K562 (cell line): ENCODE measurements at regions not wholly inside any gene's neighbourhood (a gene's known extent, or its start where the extent isn't known, plus 50 kb on each side); places are given as distances from the start of the nearest gene placed in this dataset.

Experiments
- ATAC-seq: fragments of 200-7000 bp; cut with Tn5 transposase; 3 replicates; pipeline ENCODE4 v1.9.1; 2020; ENCODE audit warnings: moderate library complexity
- BruUV-seq: library from RNA; stranded (reverse); fragments of 400-500 nt; replicated peaks from 2 replicates; lab custom pipeline; 2021; lab: Mats Ljungman, UMichigan
- CTCF ChIA-PET: fragments of 300-600 bp; formaldehyde crosslinking; extraction: SDS; loops from one replicate; lab custom pipeline; 2021; ENCODE audit warnings: low intra/inter-chr PET ratio; lab: Yijun Ruan, JAX
- POLR2A ChIA-PET: fragments of 300-600, 350-650 bp; sonication (Branson Sonifier 250); formaldehyde crosslinking; extraction: SDS; loops from one replicate; lab custom pipeline; 2021; ENCODE audit warnings: antibody characterized with exemption, inconsistent platforms; lab: Yijun Ruan, JAX
- DNase-seq, 4 experiments: peaks; one replicate each; pipeline versions ENCODE4 v3.0.0 to v3.0.0-alpha.2; 2011 to 2018; ENCODE audit warnings: low spot score in 3 of 4, mixed read lengths in 3 of 4; ENCODE audit errors: extremely low read depth in 1 of 4
- FAIRE-seq: peaks from 2 replicates; lab custom pipeline; 2011; peaks lifted over from hg19 to GRCh38; lab: Jason Lieb, UNC
- H2AFZ ChIP-seq: 2 replicates; pipeline ENCODE4 v1.6.0; 2011; ENCODE audit warnings: low read depth, low read length, control low read depth, inconsistent platforms
- H3K27ac ChIP-seq: fragments of 200-600 bp; 3 replicates; pipeline ENCODE4 v1.8.0; 2011; ENCODE audit warnings: low read depth, mild to moderate bottlenecking, control low read depth, inconsistent platforms, low read length, moderate library complexity, mixed read lengths; ENCODE audit errors: extremely low read depth
- H3K27me3 ChIP-seq, 2 experiments: fragments of 300-600 bp in 1 of 2; 2 replicates in 1 of 2; 3 replicates in 1 of 2; pipeline versions ENCODE4 v1.6.0 to v1.8.0; 2011; ENCODE audit warnings: inconsistent platforms in 2 of 2, low read length in 2 of 2, mild to moderate bottlenecking in 1 of 2, mixed read lengths in 1 of 2, moderate library complexity in 1 of 2; ENCODE audit not compliant: control insufficient read depth in 2 of 2, insufficient read depth in 2 of 2
- H3K36me3 ChIP-seq: fragments of 300-600 bp; 3 replicates; pipeline ENCODE4 v1.8.0; 2011; ENCODE audit warnings: mild to moderate bottlenecking, low read length, inconsistent platforms; ENCODE audit not compliant: control insufficient read depth, insufficient read depth
- H3K4me1 ChIP-seq, 2 experiments: fragments of 200-600 bp in 1 of 2; replicated peaks in 1 of 2; 2 replicates in 1 of 2; 3 replicates in 1 of 2; pipeline versions ENCODE4 v1.5.1 to v1.8.0; 2011; ENCODE audit warnings: inconsistent platforms in 2 of 2, low read length in 2 of 2, mild to moderate bottlenecking in 1 of 2, mixed read lengths in 1 of 2, moderate library complexity in 1 of 2; ENCODE audit not compliant: control insufficient read depth in 2 of 2, insufficient read depth in 2 of 2
- H3K4me2 ChIP-seq: 2 replicates; pipeline ENCODE4 v1.6.1; 2011; ENCODE audit warnings: low read length, control low read depth, inconsistent platforms, mixed read lengths; ENCODE audit not compliant: insufficient read depth
- H3K4me3 ChIP-seq: fragments of 200-600 bp; sonication (generic), shearing (Covaris generic); 2 replicates; pipeline ENCODE4 v1.5.1; 2016; ENCODE audit warnings: control low read depth, inconsistent platforms
- H3K79me2 ChIP-seq: fragments of 200-600 bp; 3 replicates; pipeline ENCODE4 v1.8.0; 2011; ENCODE audit warnings: low read length, inconsistent platforms; ENCODE audit not compliant: control insufficient read depth, insufficient read depth
- H3K9ac ChIP-seq, 2 experiments: 2 replicates each; pipeline versions ENCODE4 v1.6.0 to v1.6.1; 2011; ENCODE audit warnings: low read depth in 2 of 2, low read length in 2 of 2, control low read depth in 1 of 2, inconsistent platforms in 1 of 2, mild to moderate bottlenecking in 1 of 2, mixed read lengths in 1 of 2; ENCODE audit not compliant: insufficient read depth in 1 of 2
- H3K9me1 ChIP-seq: one replicate; pipeline ENCODE4 v1.6.0; 2011; ENCODE audit warnings: inconsistent platforms, mild to moderate bottlenecking, low read length, moderate library complexity; ENCODE audit not compliant: control insufficient read depth, insufficient read depth
- H3K9me3 ChIP-seq: replicated peaks from 2 replicates; pipeline ENCODE4 v1.5.1; 2011; ENCODE audit warnings: low read depth, low read length, inconsistent platforms; ENCODE audit not compliant: control insufficient read depth, insufficient read depth
- H4K20me1 ChIP-seq: replicated peaks from 2 replicates; pipeline ENCODE4 v1.6.1; 2011; ENCODE audit warnings: low read length, inconsistent platforms, mixed read lengths; ENCODE audit not compliant: control insufficient read depth, insufficient read depth
- EP400 ChIP-seq: fragments of 450-650 bp; IDR thresholded peaks from 2 replicates; pipeline ENCODE4 v1.6.1; 2017; ENCODE audit warnings: antibody characterized with exemption, mild to moderate bottlenecking, moderate library complexity
- WGBS: fragments of 100-300 bp; shearing (Covaris generic); methylation state at CpG from one replicate; pipeline ENCODE4 v1.1.6; 2016; ENCODE audit warnings: low coverage, mixed read lengths; ENCODE audit not compliant: insufficient coverage; ENCODE audit errors: missing lambda C conversion rate; 5-methylcytosine and 5-hydroxymethylcytosine counted together
- in situ Hi-C: fragments of 300-500 bp; cut with MboI; formaldehyde crosslinking; loops from 4 replicates; pipeline ENCODE4 v1.15.0; 2018; ENCODE audit warnings: inconsistent platforms, mixed read lengths
- intact Hi-C: fragments of 100-400 bp; cut with micrococcal nuclease; formaldehyde crosslinking; loops from 2 replicates; pipeline ENCODE4 v1.14.2; 2022
- TF ChIP-seq, protein P1 (sequence below): fragments of 250-450 bp; sonication (Bioruptor Pico); IDR thresholded peaks from 2 replicates; pipeline ENCODE4 v1.4.0; 2020
- TF ChIP-seq, protein P2 (sequence below): sonication (generic); formaldehyde crosslinking; IDR thresholded peaks from 2 replicates; pipeline ENCODE4 v1.8.0; 2022; ENCODE audit warnings: mild to moderate bottlenecking, missing genetic modification reagents

DNA sequence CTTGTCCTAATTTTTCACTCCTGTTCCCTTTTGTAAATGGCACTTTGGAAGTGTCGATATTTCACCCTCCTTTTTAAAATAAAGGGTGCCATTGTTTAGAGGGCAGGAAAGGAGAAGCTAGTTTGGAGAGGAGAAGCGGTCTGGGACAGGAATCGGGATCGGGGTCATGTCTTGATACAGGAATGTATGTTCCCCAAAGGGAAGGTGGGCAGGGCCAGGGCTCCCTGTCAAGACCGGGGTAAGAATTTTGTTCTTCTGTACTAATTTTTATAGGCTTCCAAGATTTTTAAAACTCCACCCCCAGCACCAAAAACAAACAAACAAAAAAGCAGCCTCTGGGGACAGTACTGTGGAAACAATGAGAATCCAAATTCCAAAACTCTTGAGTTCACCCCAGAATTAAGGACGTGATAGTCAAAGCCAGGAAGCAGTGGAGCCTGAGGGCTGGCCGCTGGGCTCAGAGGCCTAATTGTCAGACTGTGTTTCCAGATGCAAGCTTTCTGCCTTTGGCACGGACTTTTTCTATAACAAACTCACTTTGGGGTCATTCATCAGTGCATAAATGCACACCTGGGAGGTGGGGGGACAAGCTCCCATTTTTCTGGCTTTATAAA is 250.4 kb upstream of the SIX2 start:
- Histone ChIP-seq H3K9me1 (no peaks in the 10 kb centered on the region), H3K9me3 (no peaks in the 10 kb centered on the region), H3K4me3 (no peak overlapping the region), H3K27me3 (peaks cover 34 to 79% of the 10 kb centered on the region in 2 experiments; a peak in 4 of 5 replicates)
- POLR2A ChIA-PET: no interaction called here
- DNase-seq: no peak
- TF ChIP-seq, protein P1, sequence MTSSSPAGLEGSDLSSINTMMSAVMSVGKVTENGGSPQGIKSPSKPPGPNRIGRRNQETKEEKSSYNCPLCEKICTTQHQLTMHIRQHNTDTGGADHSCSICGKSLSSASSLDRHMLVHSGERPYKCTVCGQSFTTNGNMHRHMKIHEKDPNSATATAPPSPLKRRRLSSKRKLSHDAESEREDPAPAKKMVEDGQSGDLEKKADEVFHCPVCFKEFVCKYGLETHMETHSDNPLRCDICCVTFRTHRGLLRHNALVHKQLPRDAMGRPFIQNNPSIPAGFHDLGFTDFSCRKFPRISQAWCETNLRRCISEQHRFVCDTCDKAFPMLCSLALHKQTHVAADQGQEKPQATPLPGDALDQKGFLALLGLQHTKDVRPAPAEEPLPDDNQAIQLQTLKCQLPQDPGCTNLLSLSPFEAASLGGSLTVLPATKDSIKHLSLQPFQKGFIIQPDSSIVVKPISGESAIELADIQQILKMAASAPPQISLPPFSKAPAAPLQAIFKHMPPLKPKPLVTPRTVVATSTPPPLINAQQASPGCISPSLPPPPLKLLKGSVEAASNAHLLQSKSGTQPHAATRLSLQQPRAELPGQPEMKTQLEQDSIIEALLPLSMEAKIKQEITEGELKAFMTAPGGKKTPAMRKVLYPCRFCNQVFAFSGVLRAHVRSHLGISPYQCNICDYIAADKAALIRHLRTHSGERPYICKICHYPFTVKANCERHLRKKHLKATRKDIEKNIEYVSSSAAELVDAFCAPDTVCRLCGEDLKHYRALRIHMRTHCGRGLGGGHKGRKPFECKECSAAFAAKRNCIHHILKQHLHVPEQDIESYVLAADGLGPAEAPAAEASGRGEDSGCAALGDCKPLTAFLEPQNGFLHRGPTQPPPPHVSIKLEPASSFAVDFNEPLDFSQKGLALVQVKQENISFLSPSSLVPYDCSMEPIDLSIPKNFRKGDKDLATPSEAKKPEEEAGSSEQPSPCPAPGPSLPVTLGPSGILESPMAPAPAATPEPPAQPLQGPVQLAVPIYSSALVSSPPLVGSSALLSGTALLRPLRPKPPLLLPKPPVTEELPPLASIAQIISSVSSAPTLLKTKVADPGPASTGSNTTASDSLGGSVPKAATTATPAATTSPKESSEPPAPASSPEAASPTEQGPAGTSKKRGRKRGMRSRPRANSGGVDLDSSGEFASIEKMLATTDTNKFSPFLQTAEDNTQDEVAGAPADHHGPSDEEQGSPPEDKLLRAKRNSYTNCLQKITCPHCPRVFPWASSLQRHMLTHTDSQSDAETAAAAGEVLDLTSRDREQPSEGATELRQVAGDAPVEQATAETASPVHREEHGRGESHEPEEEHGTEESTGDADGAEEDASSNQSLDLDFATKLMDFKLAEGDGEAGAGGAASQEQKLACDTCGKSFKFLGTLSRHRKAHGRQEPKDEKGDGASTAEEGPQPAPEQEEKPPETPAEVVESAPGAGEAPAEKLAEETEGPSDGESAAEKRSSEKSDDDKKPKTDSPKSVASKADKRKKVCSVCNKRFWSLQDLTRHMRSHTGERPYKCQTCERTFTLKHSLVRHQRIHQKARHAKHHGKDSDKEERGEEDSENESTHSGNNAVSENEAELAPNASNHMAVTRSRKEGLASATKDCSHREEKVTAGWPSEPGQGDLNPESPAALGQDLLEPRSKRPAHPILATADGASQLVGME (CRISPR knock-in tag): no peak
- TF ChIP-seq, protein P2, sequence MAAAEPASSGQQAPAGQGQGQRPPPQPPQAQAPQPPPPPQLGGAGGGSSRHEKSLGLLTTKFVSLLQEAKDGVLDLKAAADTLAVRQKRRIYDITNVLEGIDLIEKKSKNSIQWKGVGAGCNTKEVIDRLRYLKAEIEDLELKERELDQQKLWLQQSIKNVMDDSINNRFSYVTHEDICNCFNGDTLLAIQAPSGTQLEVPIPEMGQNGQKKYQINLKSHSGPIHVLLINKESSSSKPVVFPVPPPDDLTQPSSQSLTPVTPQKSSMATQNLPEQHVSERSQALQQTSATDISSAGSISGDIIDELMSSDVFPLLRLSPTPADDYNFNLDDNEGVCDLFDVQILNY: no peak
- TF ChIP-seq EP400: no peak
- TF ChIP-seq, all 486 proteins: peak for 0
- FAIRE-seq: no peak
- Histone ChIP-seq H3K4me1 (no peaks in the 10 kb centered on the region), H3K79me2 (no peaks in the 10 kb centered on the region), H3K27ac (no peak overlapping the region), H2AFZ (no peak overlapping the region), H4K20me1 (0 out of 2 replicates have a peak, but pooled peaks cover 5% of the 10 kb centered on the region), H3K4me2 (no peak overlapping the region), H3K9ac (no peak overlapping the region), H3K36me3 (no peaks in the 10 kb centered on the region)
- in situ Hi-C loops (no loop called here), intact Hi-C loops (no loop called here)
- 0% methylated on average over 8 of the region's 8 CpGs for WGBS
- no TSS peak for BruUV-seq
- CTCF ChIA-PET: no interaction called here
- ATAC-seq: no peak
